MM.1S (cell line): ENCODE measurements at regions not wholly inside any gene's neighbourhood (a gene's known extent, or its start where the extent isn't known, plus 50 kb on each side); places are given as distances from the start of the nearest gene placed in this dataset.

Source experiments
- DNase-seq: peaks from one replicate; pipeline ENCODE4 v3.0.0-alpha.2; 2015
- H2AFZ ChIP-seq: fragments of 300-600 bp; sonication (generic); 2 replicates; pipeline ENCODE4 v1.6.0; 2016; ENCODE audit warnings: antibody characterized with exemption, low read length
- H3F3A ChIP-seq: fragments of 300-600 bp; sonication (generic); 2 replicates; pipeline ENCODE4 v1.6.1; 2016; ENCODE audit warnings: mild to moderate bottlenecking, antibody characterized with exemption, low read length, moderate library complexity, mixed read lengths; ENCODE audit not compliant: insufficient read depth
- H3K27ac ChIP-seq: fragments of 300-600 bp; sonication (generic); 2 replicates; pipeline ENCODE4 v1.5.1; 2016; ENCODE audit warnings: mild to moderate bottlenecking, low read length
- H3K27me3 ChIP-seq: fragments of 300-600 bp; sonication (generic); replicated peaks from 2 replicates; pipeline ENCODE4 v1.6.0; 2016; ENCODE audit warnings: low read length; ENCODE audit not compliant: insufficient read depth
- H3K36me3 ChIP-seq: fragments of 300-600 bp; sonication (generic); replicated peaks from 2 replicates; pipeline ENCODE4 v1.6.1; 2016; ENCODE audit warnings: mild to moderate bottlenecking, low read length, mixed read lengths; ENCODE audit not compliant: insufficient read depth
- H3K4me1 ChIP-seq: fragments of 300-600 bp; sonication (generic); 2 replicates; pipeline ENCODE4 v1.6.1; 2016; ENCODE audit warnings: low read length, mixed read lengths
- H3K4me2 ChIP-seq: fragments of 300-600 bp; sonication (generic); 2 replicates; pipeline ENCODE4 v1.6.0; 2016; ENCODE audit warnings: low read depth, low read length
- H3K4me3 ChIP-seq: fragments of 300-600 bp; sonication (generic); 2 replicates; pipeline ENCODE4 v1.5.1; 2016; ENCODE audit warnings: low read length, mixed read lengths
- H3K79me2 ChIP-seq: fragments of 300-600 bp; sonication (generic); 2 replicates; pipeline ENCODE4 v1.6.1; 2016; ENCODE audit warnings: mixed run types, low read length, mixed read lengths
- H3K9ac ChIP-seq: fragments of 300-600 bp; sonication (generic); 2 replicates; pipeline ENCODE4 v1.6.1; 2016; ENCODE audit warnings: low read length, mixed read lengths
- H3K9me2 ChIP-seq: fragments of 300-600 bp; sonication (generic); replicated peaks from 2 replicates; pipeline ENCODE4 v1.6.1; 2016; ENCODE audit warnings: mild to moderate bottlenecking, low read length, mixed read lengths; ENCODE audit not compliant: insufficient read depth
- H3K9me3 ChIP-seq: fragments of 300-600 bp; sonication (generic); replicated peaks from 2 replicates; pipeline ENCODE4 v1.6.1; 2016; ENCODE audit warnings: mild to moderate bottlenecking, low read length, mixed read lengths; ENCODE audit not compliant: insufficient read depth
- H4K20me1 ChIP-seq: fragments of 300-600 bp; sonication (generic); 2 replicates; pipeline ENCODE4 v1.6.1; 2016; ENCODE audit warnings: mild to moderate bottlenecking, low read length, moderate library complexity, mixed read lengths; ENCODE audit not compliant: insufficient read depth
- CTCF ChIP-seq: fragments of 300-600 bp; sonication (generic); IDR thresholded peaks from 2 replicates; pipeline ENCODE4 v1.5.1; 2016; ENCODE audit warnings: antibody characterized with exemption, low read length, mixed read lengths
- EZH2 ChIP-seq: fragments of 300-600 bp; sonication (generic); optimal IDR thresholded peaks from 2 replicates; pipeline ENCODE3; 2017; ENCODE audit warnings: low read depth, mild to moderate bottlenecking, antibody characterized with exemption, low read length, mixed read lengths
- EZH2phosphoT487 ChIP-seq: fragments of 300-600 bp; sonication (generic); IDR thresholded peaks from 2 replicates; pipeline ENCODE4 v1.6.1; 2018; ENCODE audit warnings: antibody characterized with exemption, low read length

- Histone ChIP-seq H3K4me1 (no peaks in the 10 kb centered on the region), H3F3A (no peaks in the 10 kb centered on the region), H3K4me2 (no peak overlapping the region), H3K27me3 (no peaks in the 10 kb centered on the region), H3K27ac (no peak overlapping the region), H2AFZ (no peak overlapping the region), H3K9me3 (no peaks in the 10 kb centered on the region), H3K36me3 (no peaks in the 10 kb centered on the region), H3K9ac (no peak overlapping the region), H3K9me2 (no peaks in the 10 kb centered on the region), H3K79me2 (no peaks in the 10 kb centered on the region), H4K20me1 (no peaks in the 10 kb centered on the region), H3K4me3 (no peak overlapping the region)
- DNase-seq, result no peak
- TF ChIP-seq EZH2phosphoT487 (no peak), CTCF (no peak), EZH2 (no peak)
These were observed 255.4 kb downstream of the COG6 start for GRCh38 chr13:39910833-39911232.

- Histone ChIP-seq H3K36me3 (no peaks in the 10 kb centered on the region), H3K79me2 (no peaks in the 10 kb centered on the region)
- no peak for TF ChIP-seq EZH2
- no peak for TF ChIP-seq EZH2phosphoT487
- TF ChIP-seq CTCF, result no peak
These were observed 257.9 kb downstream of the COG6 start for GRCh38 chr13:39913339-39913738.

GRCh38 chr13:39913928-39914327 lies 258.5 kb downstream of the COG6 start:
- H3K4me2 ChIP-seq, result no peak overlapping the region
- no peak for DNase-seq
- H3F3A ChIP-seq, result no peaks in the 10 kb centered on the region
- no peaks in the 10 kb centered on the region for H4K20me1 ChIP-seq
- H3K9ac ChIP-seq, result no peak overlapping the region
- H3K36me3 ChIP-seq, result no peaks in the 10 kb centered on the region
- H3K9me2 ChIP-seq, result no peaks in the 10 kb centered on the region
- H3K27ac ChIP-seq, result no peak overlapping the region
- no peaks in the 10 kb centered on the region for H3K27me3 ChIP-seq
- H2AFZ ChIP-seq, result no peak overlapping the region
- H3K79me2 ChIP-seq, result no peaks in the 10 kb centered on the region
- no peak overlapping the region for H3K4me3 ChIP-seq
- TF ChIP-seq EZH2phosphoT487 (no peak), EZH2 (no peak), CTCF (no peak)
- H3K9me3 ChIP-seq, result no peaks in the 10 kb centered on the region
- no peaks in the 10 kb centered on the region for H3K4me1 ChIP-seq

More at GRCh38 chr13:39913339-39913738, 257.9 kb downstream of the COG6 start:
- Histone ChIP-seq H3K4me2 (no peak overlapping the region), H3F3A (no peaks in the 10 kb centered on the region), H3K4me1 (no peaks in the 10 kb centered on the region), H3K9me3 (no peaks in the 10 kb centered on the region), H3K27ac (no peak overlapping the region), H4K20me1 (no peaks in the 10 kb centered on the region), H3K4me3 (no peak overlapping the region), H3K9me2 (no peaks in the 10 kb centered on the region), H3K9ac (no peak overlapping the region), H2AFZ (no peak overlapping the region), H3K27me3 (no peaks in the 10 kb centered on the region)
- no peak for DNase-seq

GRCh38 chr13:39915418-39915817 lies 260.0 kb downstream of the COG6 start:
- Histone ChIP-seq H3K36me3 (no peaks in the 10 kb centered on the region), H3F3A (no peaks in the 10 kb centered on the region), H3K9ac (no peak overlapping the region), H3K4me1 (no peaks in the 10 kb centered on the region), H3K4me2 (no peak overlapping the region), H2AFZ (no peak overlapping the region), H4K20me1 (no peaks in the 10 kb centered on the region), H3K27me3 (no peaks in the 10 kb centered on the region), H3K9me3 (no peaks in the 10 kb centered on the region), H3K4me3 (no peak overlapping the region), H3K27ac (no peak overlapping the region), H3K9me2 (no peaks in the 10 kb centered on the region), H3K79me2 (no peaks in the 10 kb centered on the region)
- TF ChIP-seq CTCF (no peak), EZH2phosphoT487 (no peak), EZH2 (no peak)
- no peak for DNase-seq
